HG02852 (cell line): ENCODE measurements at regions not wholly inside any gene's neighbourhood (a gene's known extent, or its start where the extent isn't known, plus 50 kb on each side); places are given as distances from the start of the nearest gene placed in this dataset.
"Not testable (repeated sequence)": the region's sequence is repeated elsewhere in the genome, so short reads cannot be mapped to it uniquely, and the experiment has no call there.

Source experiments
- ATAC-seq: cut with Tn5 transposase; IDR thresholded peaks from one replicate; pipeline ENCODE4 v1.9.1; 2021; ENCODE audit warnings: mild to moderate bottlenecking, moderate library complexity; ENCODE audit not compliant: unreplicated experiment

DNA sequence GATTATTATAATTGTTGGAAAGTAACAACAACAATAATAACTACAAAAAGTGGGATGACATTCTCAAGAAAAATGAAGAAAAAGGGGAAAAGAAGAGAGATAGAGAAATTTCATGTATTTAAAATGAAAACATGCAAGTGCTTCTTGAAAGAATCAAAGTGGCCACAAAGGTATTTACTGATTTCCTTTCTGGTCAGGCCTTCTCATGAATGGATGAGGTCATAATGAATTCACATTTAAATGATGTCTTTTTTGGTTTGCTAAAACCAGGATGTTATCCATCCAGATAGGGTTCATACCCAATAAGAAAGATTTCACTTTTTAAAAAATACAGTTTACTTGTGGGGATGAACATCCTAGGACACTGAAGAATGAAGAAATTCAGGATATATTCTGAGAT is 446.4 kb upstream of the PTGER4 start:
- ATAC-seq: no peak

DNA sequence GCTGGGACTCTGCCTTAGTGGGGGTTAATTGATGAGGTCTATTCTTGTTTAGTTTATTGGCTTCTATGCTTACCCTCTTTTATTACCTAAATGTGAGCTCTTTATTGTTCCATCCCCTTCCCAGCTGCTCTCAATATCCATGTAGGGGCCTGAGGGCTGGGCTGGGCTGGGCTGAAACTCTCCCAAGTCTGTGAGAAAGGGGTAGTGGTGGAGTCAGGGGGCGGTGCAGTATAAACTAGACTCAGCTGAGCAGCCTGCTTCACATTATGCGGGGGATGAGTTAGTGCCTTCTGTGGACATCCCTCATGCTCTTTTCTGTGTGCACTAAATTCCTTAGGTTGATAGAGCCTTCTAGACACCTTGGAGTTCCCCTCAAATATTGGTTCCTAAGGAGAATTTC is 451.8 kb upstream of the PTGER4 start:
- ATAC-seq: no peak

DNA sequence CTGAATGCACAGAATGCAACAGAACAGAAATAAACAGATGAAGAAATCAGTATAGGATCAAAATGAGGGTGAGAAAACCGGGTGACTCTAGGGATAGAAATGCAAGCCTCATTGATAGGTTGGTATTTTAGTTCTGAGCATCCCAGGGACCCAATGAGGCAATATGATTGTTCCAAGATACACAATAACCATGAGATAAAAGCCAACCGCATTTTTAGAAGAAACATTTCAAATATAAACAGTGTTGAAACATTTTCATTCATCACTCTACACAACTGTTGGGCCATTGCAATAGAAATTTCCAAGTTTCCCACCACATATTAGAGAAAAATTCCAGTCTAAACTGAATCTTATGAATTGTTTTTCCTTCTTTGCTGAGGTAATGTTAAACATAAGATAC is 452.3 kb upstream of the PTGER4 start:
- ATAC-seq: no peak

DNA sequence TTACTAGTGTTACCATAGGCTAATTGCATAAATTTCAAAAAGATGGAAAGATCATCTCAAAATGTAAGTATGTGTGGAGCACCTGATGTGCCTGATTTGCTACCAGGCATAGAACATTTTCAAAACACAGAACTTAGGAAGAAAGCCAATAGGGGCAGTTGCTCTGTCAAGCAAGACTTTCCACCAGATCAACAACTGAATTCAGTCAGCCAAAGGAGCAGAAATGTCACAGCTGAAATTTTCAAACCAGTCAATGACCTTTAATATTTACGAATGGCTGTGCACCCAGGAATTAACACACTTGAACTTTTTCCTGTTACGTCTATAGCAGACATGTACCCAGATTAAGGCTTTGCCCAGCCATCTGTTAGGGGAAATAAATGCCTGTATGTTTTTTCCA is 452.8 kb upstream of the PTGER4 start:
- no peak for ATAC-seq

DNA sequence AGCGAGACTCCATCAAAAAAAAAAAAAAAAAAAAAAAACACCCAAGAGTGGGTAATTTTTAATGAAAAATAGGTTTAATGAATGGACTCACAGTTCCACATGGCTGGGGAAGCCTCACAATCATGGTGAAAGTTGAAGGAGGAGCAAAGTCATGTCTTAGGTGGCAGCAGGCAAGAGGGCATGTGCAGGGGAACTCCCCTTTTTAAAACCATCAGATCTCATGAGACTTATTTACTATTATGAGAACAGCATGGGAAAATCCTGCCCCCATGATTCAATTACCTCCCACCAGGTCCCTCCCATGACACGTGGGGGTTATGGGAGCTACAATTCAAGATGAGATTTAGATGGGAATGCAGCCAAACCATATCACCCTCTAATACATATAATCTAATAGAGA is 454.6 kb upstream of the PTGER4 start:
- ATAC-seq: not testable (repeated sequence)

DNA sequence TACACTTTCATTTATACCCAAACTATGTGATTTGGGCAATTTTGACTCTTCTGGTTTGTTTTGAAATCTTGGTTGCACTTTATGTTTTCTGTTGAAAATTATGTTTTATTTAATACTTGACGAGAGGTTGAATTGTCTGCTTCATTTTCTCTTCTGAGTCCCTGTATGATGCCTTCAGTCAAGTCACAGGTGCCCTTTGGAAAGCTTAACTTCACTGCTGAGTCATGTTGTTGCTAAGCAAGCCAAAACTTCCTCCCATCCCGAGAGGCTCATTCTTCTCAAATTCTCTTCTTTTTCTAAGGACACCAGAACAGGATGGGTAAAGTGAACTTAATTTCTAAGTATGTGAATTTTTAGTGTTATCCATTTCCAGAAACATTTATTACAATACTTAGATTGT is 455.3 kb upstream of the PTGER4 start:
- ATAC-seq: no peak

DNA sequence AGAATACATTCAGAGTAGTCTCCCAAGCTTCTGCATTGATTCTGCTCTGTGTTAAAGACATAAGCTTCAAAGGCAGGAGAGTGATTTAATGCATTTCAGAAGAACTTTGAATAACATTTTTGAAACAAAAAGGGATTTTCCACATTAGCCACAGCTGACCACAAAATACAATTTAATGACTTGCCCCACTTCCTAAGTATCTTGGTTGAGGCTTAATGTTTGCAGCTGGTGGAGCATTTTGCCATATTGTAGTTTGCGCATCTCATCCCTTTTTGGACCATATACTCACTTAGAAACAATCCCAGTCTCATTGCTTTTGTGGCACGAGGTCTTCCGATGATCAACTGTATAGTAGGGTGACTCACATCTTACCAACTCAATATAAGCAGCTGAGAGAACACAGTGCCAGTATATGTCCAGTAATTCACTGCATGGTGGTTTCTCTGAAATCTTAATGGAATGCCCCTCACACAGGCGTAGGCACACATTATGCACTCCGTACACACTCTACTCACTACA is 455.8 kb upstream of the PTGER4 start:
- ATAC-seq: peak; percentile 61

DNA sequence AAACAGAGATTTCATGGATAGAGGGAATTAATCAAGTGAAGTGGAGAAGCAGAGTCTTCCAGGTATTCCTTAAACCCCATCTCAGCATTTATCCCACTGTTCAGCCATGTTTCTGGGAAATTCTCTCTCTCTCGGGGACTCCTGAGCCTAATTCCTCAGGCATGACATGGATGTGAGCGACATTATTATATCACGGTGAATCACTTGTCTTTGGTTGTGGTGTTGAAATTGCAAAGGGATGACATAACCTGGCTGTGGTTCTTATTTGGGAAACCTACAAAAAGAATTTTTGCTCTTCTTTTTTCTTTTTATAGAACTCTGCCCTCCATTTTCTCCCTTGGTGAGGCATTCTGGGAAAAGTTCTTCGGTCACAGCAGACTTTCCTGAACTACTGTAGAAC is 457.9 kb upstream of the PTGER4 start:
- ATAC-seq: no peak

DNA sequence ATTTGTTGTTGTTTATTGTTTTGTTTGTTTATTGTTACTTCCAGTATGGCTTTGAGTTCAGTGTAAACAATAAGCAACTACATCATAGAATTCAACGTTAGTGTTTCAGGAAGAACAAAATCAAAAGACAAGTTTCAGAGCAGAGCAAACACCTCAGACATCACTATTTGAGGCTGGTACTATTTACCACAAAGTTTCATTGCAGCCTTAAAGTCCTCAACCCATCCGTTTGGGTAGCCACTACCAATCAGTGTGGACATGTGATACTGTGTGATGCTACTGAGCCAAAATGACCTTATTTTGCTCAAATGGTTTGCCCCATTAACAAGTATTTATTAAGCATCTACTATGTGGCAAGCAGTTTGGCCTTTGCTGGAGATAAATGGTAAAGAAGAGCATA is 458.5 kb upstream of the PTGER4 start:
- ATAC-seq: no peak

DNA sequence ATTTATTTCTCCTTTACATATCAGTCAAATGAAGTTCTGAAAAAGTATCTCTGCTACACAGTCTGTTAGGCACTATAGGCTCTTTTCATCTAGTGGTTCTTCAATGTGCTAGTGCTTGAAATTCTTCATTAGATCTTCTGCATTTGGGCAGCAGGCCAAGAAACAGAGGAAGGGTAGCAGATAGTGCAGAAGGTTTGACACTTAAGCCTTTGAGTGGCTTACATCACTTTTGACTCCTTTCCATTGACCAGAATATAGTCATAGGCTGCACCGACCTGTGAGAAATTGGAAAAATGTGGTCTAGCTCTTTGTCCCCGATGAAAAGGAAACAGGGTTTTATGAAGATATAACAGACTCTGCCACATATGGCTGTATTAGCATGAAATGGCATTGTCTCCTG is 459.5 kb upstream of the PTGER4 start:
- no peak for ATAC-seq

DNA sequence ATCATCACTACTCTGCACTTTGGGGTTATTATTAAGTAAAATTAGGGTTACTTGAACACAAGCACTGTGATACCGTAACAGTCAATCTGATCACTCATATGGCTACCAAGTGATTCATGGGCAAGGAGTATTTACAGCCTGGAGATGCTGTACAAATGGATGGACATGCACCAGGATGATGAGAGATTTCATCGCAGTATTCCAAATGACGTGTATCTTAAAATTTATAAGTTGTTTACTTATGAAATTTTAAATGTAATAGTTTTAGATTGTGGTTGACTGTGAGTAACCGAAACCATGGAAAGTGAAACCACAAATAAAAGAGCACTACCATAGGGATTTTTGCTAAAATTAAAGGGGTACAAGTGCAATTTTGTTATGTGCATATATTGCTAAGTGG is 462.2 kb upstream of the PTGER4 start:
- ATAC-seq: no peak

DNA sequence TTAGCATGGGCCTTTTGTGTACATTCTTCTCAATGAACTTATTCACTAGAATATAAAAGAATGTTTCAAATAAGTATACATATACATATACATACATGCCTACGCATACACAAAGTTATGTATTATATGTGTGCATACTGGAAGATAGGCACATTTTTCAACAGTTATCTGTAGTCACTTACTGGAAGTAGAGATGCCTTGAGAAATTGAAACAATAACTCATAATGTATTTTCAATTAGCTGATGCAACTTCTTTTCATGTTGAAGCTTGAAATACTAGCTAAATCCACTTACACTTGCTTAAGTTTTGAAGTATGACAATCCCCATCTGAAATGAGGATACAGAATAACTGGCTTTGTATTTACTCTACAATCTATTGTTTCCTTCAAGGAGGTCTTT is 469.0 kb upstream of the PTGER4 start:
- ATAC-seq: no peak

DNA sequence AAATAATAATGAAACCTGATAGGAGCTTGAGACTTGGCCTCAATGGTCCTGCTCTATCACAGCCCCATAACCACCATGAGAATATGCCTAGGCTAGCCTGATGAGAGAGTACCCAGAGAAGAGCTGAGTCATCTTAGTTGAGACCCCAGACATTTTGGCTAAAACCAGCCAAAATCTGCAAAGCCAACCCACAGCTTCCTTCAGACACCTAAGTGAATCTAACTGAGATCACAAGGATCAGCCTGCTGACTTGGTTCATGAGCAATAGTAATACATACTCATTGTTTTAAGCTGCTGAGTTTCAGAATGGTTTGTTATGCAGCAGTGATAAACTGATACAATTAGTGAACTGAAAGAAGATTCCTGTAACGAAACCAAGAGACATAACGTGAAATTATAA is 473.7 kb upstream of the PTGER4 start:
- no peak for ATAC-seq

DNA sequence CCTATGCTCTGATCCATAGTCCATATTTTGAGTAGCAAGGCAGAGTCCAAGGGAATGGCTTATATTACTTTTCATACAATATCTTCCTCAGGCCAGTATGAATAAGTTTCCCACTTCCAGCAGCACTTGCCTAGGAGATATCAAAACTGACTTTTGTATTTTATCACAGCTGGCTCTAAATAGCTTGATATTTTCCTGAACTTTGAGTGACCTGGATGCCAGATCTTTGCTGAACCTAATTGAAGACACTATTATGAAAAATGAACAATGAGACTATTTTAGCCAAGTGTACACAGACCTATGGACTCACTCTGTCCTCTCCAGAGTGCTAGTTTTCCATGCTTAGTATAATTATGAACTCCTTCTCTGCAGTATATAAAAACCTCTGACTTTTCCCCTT is 475.6 kb upstream of the PTGER4 start:
- no peak for ATAC-seq

DNA sequence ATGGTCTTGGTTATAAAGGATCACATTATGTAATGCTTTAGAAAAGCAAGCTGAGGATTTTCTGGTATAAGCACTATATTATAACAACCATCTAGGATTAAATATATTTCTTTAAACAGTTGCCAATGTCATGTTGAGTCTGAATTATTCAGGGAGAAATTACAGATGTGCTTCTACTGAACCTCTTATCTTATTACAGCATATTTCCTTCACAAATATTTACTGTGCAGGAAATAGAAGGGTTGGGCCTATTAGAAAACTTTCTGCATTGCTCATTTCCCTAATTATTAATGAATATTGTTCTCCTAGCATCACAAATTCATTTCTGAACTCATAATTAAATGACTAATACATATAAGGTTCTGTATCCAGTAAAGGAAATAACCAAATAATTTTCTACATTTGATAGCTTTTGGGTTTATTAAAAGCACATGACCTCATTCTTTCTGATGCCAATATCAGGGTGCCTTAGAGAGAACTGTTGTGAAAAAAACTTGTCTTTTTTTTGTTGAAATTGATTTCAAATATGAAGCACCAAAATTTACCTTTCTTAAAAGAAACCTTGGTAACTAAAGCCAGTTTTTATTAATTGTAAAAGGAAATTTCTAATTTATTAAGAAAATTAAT is 476.8 kb upstream of the PTGER4 start:
- no peak for ATAC-seq

DNA sequence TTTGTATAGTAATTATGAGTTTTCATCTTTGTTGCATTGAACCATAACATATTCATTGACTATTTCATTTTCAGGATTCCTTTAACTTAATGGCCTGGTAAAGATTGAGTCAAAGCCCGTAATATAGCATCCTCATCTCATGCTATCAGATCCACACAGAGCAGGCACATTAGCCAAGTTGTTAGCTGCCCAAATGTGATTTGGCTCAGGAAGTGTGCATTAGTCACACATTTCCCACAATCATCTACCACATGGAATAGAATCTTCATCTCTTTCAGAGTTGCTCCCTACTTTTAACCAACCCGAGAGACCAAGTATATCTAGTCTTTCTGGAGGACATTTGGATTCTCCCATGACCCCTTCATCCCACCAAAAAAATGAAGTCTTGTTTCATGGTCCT is 481.0 kb upstream of the PTGER4 start:
- ATAC-seq: no peak

DNA sequence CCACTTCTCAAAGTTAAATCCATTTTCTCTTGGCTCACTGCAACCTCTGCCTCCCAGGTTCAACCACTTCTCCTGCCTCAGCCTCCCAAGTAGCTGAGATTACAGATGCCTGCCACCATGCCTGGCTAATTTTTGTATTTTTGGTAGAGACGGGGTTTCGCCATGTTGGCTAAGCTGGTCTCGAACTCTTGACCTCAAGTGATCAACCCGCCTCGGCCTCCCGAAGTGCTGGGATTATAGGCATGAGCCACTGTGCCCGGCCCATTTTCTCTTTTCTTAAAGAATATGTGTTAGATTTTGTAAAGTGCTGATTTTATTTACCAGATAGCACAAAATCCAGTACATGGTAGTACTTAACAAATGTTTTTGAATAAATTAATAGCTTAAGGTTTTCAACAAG is 484.1 kb upstream of the PTGER4 start:
- ATAC-seq: not testable (repeated sequence)

DNA sequence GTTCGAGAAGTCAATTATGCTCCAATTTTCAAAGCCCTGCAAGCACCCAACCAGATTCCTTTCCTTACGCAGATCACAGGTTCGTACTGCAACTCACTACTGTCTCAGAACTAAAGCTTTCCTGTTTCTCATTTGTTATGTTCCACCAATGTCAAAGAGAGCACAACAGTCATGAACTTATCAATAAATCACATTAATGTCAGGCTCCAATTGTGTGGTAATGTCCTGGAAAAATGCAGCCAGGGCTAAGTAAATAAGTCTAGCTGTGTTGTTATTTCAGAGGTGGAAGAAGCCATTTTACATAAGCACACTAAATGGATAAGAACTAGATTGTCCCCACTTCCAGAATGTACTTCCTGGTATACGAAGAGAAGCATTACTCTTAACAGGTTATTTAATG is 488.6 kb upstream of the PTGER4 start:
- no peak for ATAC-seq

DNA sequence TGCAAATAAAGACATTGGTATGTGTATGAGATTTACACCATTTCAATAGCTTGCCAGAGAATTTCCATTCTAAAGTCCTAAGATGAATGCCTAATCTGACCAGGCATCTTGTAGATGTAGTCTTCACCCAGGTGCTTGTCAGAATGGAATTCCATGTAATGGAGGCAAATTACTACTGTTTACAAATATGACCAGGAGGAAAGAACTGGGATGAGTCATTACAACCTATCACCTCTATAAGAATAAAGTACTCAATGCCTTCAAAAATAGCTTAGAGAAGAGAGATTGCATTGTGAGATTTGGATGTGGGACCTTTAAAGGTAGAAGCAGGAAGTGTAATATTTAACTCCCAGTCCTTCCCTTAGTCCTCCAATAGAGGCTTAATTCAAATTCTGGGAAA is 507.0 kb upstream of the PTGER4 start:
- ATAC-seq: no peak

DNA sequence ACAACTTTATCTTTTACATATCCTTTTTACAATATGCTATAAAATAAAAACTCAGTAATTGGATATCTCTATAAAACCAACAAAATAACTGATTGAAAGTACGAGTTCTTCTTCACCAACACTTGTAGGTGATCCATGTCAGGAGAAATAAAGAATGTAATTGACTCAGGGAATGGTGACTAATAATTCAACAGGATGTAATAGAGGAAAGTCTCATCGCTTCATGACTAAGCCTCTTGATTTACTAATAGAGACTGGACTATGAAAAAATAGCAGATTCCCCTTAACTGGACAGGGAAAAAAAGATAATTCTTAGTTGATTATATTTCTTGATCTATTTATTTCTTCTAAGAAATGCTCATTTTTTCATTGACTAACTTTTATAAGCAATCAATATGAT is 507.7 kb upstream of the PTGER4 start:
- ATAC-seq: no peak

DNA sequence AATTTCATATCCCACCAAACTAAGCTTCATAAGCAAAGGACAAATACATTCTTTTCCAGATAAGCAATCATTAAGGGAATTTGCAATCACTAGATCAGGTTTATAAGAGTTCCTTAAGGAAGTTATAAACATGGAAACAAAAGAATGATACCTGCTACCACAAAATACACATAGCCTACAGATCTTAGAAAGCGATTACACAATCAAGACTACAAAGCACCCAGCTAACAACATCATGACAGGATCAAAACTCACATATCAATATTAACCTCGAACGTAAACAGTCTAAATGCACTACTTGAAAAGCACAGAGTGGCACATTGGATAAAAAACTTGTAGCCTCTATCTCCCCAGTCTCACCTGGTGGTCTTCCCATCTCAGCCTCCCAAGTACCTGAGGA is 512.4 kb upstream of the PTGER4 start:
- no peak for ATAC-seq

DNA sequence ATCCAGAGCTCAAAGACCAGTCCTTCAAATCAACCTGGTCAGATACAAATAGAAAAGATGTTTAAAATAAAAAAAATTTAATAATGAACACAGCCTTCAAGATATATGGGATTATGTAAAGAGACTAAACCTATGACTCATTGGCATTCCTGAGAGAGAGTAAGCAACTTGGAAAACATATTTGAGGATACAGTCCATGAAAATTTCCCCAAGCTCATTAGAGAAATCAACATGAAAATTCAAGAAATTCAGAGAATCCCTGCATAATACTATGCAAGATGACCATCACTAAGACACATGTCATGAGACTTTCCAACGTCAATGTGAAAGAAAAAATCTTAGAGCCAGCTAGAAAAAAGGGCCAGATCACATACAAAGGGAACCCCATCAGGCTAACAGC is 512.9 kb upstream of the PTGER4 start:
- no peak for ATAC-seq
